ENCODE measurements at regions not wholly inside any gene's neighbourhood (a gene's known extent, or its start where the extent isn't known, plus 50 kb on each side); places are given as distances from the start of the nearest gene placed in this dataset.
"Not testable (repeated sequence)": the region's sequence is repeated elsewhere in the genome, so short reads cannot be mapped to it uniquely, and the experiment has no call there.

- Mint-ChIP-seq H3K27ac (no peak overlapping the region), H3K36me3 (no peaks in the 10 kb centered on the region), H3K9me3 (no peaks in the 10 kb centered on the region), H3K4me3 (no peak overlapping the region), H3K4me1 (peaks cover 6% of the 10 kb centered on the region), H3K27me3 (no peaks in the 10 kb centered on the region)
Measured at GRCh38 chr20:50354721-50355589, 155.2 kb upstream of the PTPN1 start.

- Mint-ChIP-seq H3K36me3 (no peaks in the 10 kb centered on the region), H3K27ac (no peak overlapping the region), H3K27me3 (no peaks in the 10 kb centered on the region), H3K4me3 (no peak overlapping the region), H3K9me3 (no peaks in the 10 kb centered on the region), H3K4me1 (peaks cover 6% of the 10 kb centered on the region)
Measured at GRCh38 chr20:50355590-50356524, 154.3 kb upstream of the PTPN1 start.

DNA sequence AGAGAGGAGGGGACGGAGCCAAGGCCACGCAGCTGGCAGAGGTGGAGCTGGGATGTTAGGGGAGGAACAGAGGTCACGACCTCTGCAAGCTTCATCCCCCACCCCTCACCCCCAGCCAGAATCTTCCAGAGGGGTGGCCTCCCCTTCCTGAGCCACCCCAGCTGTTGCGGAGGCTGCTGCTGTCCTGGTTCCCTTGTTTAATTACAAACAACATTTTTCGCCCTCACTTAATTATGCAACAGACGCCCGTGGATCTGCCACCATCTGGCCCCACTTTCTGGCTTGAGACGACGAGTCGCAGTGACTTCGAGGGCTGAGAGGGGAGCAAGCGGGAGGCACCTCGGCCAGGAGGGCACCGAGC lies 153.7 kb upstream of the PTPN1 start:
- Mint-ChIP-seq H3K4me1 (peaks cover 6% of the 10 kb centered on the region), H3K4me3 (no peak overlapping the region), H3K27me3 (no peaks in the 10 kb centered on the region), H3K27ac (no peak overlapping the region), H3K36me3 (no peaks in the 10 kb centered on the region), H3K9me3 (no peaks in the 10 kb centered on the region)

DNA sequence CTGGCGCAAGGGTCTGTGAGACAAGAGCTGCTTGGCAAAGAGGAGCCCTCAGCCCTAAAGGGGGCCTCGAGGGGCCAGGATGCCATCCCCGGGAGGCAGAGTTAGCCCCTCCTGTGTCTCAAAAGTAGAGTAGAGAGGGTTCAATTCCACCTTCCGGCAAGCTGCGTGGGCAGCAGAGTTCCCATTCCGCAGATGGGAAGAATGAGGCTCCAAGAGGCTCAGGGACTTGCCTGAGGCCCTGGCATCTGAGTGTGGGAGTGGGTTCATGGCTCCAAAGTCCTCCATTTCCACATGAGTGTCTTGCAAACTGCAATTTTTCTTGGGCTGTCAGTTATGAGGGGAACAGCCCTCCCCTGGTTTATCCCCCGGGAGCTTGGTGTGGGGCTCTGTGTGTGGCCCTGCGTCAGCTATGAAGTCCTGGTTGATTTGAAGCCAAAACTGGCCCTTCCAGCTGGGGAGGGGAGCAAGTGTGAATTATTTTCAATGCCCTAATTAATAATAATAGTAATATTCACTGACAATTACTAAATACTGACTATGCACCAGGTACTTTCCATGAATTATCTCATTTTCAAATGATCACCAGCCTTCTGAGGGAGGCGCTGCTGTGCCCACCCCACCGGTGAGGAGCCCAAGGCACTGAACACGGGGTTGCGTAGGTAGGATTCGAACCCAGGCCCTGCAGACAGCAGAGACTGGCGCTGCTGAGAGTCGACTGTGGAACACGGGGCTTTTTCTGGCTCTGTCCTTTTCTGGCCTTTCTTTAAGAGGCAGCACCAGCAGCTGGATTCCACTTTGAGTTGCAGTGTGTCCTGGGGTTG lies 153.0 kb upstream of the PTPN1 start:
- no peak overlapping the region for H3K4me3 Mint-ChIP-seq
- no peak overlapping the region for H3K27ac Mint-ChIP-seq
- no peaks in the 10 kb centered on the region for H3K27me3 Mint-ChIP-seq

GRCh38 chr20:50357783-50358161 lies 152.4 kb upstream of the PTPN1 start:
- Mint-ChIP-seq H3K4me1 (peaks cover 6% of the 10 kb centered on the region), H3K27me3 (no peaks in the 10 kb centered on the region), H3K36me3 (no peaks in the 10 kb centered on the region), H3K9me3 (no peaks in the 10 kb centered on the region), H3K4me3 (no peak overlapping the region), H3K27ac (peak overlapping the region; percentile 75)

More for the DNA sequence above, 153.0 kb upstream of the PTPN1 start:
- no peaks in the 10 kb centered on the region for H3K9me3 Mint-ChIP-seq
- H3K36me3 Mint-ChIP-seq = no peaks in the 10 kb centered on the region
- peaks cover 6% of the 10 kb centered on the region for H3K4me1 Mint-ChIP-seq

DNA sequence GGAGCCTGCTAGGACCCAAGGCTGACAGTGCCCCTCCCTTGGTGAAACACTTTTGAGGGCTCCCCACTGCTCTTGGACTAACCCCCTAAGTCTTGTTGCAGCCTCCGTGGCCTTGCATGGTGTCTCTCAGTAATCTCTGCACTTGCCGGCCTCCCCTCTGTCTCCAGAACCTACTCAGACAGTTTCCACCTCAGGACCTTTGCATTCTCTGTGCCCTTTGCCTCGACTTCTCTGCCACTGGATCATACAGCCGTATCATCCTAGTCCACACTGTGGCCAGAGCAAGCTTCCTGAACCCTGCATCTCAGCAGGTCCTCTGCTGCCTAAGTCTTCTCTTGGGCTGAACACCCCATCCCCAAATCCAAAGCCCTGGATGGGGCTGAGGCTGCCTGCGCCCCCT lies 152.0 kb upstream of the PTPN1 start:
- H3K36me3 Mint-ChIP-seq = no peaks in the 10 kb centered on the region
- H3K27ac Mint-ChIP-seq = no peak overlapping the region
- peaks cover 4% of the 10 kb centered on the region for H3K4me1 Mint-ChIP-seq
- no peaks in the 10 kb centered on the region for H3K27me3 Mint-ChIP-seq
- H3K9me3 Mint-ChIP-seq = no peaks in the 10 kb centered on the region
- H3K4me3 Mint-ChIP-seq = no peak overlapping the region

DNA sequence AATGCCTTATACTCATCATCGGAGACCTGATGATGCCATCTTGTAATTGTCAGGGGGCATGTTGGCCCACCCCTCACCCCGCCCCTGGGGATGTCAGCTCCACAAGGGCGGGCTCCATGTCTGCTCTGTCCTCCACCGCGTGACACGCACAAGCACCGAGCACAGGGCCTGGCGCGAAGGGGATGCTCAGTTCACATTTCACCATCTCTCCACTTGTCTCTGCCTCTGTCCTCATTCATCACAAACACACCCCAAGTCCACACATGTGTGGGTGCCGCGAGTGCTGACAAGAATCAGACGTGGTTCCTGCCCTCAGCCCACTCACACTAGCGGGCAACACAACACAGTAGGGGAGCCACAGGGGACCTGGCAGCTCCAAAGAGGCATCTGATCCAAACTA lies 151.2 kb upstream of the PTPN1 start:
- no peaks in the 10 kb centered on the region for H3K9me3 Mint-ChIP-seq

GRCh38 chr20:50359607-50360217 lies 150.5 kb upstream of the PTPN1 start:
- peak overlapping the region; percentile 6 for H3K27ac Mint-ChIP-seq
- no peak overlapping the region for H3K4me3 Mint-ChIP-seq
- H3K36me3 Mint-ChIP-seq = no peaks in the 10 kb centered on the region
- H3K9me3 Mint-ChIP-seq = no peaks in the 10 kb centered on the region
- H3K4me1 Mint-ChIP-seq = no peaks in the 10 kb centered on the region
- H3K27me3 Mint-ChIP-seq = no peaks in the 10 kb centered on the region

More for the DNA sequence above, 151.2 kb upstream of the PTPN1 start:
- H3K27ac Mint-ChIP-seq = no peak overlapping the region
- H3K4me3 Mint-ChIP-seq = no peak overlapping the region
- no peaks in the 10 kb centered on the region for H3K4me1 Mint-ChIP-seq
- H3K36me3 Mint-ChIP-seq = no peaks in the 10 kb centered on the region
- no peaks in the 10 kb centered on the region for H3K27me3 Mint-ChIP-seq

- H3K27me3 Mint-ChIP-seq = no peaks in the 10 kb centered on the region
- no peak overlapping the region for H3K27ac Mint-ChIP-seq
- no peaks in the 10 kb centered on the region for H3K36me3 Mint-ChIP-seq
- no peaks in the 10 kb centered on the region for H3K9me3 Mint-ChIP-seq
- no peak overlapping the region for H3K4me3 Mint-ChIP-seq
- H3K4me1 Mint-ChIP-seq = no peaks in the 10 kb centered on the region
Measured at GRCh38 chr20:50360218-50360672, 149.9 kb upstream of the PTPN1 start.

GRCh38 chr20:50360921-50361320 lies 149.3 kb upstream of the PTPN1 start:
- H3K4me1 Mint-ChIP-seq = no peaks in the 10 kb centered on the region
- no peaks in the 10 kb centered on the region for H3K36me3 Mint-ChIP-seq

GRCh38 chr20:50362177-50362576 lies 148.0 kb upstream of the PTPN1 start:
- not testable (repeated sequence) for H3K27me3 Mint-ChIP-seq, H3K36me3 Mint-ChIP-seq, H3K9me3 Mint-ChIP-seq, H3K4me3 Mint-ChIP-seq, H3K27ac Mint-ChIP-seq, H3K4me1 Mint-ChIP-seq

More at GRCh38 chr20:50360921-50361320, 149.3 kb upstream of the PTPN1 start:
- Mint-ChIP-seq H3K4me3 (no peak overlapping the region), H3K27me3 (no peaks in the 10 kb centered on the region), H3K9me3 (no peaks in the 10 kb centered on the region), H3K27ac (no peak overlapping the region)

- Mint-ChIP-seq H3K27me3 (no peaks in the 10 kb centered on the region), H3K4me3 (no peak overlapping the region), H3K9me3 (no peaks in the 10 kb centered on the region), H3K36me3 (no peaks in the 10 kb centered on the region), H3K4me1 (peaks cover 8% of the 10 kb centered on the region), H3K27ac (no peak overlapping the region)
Measured at GRCh38 chr20:50363027-50363426, 147.2 kb upstream of the PTPN1 start.

- Mint-ChIP-seq H3K36me3 (no peaks in the 10 kb centered on the region), H3K4me1 (peaks cover 12% of the 10 kb centered on the region)
Measured at GRCh38 chr20:50363479-50363878, 146.7 kb upstream of the PTPN1 start.

GRCh38 chr20:50364542-50364941 lies 145.6 kb upstream of the PTPN1 start:
- Mint-ChIP-seq H3K4me1 (peaks cover 12% of the 10 kb centered on the region), H3K9me3 (no peaks in the 10 kb centered on the region), H3K36me3 (no peaks in the 10 kb centered on the region), H3K4me3 (no peak overlapping the region), H3K27me3 (no peaks in the 10 kb centered on the region), H3K27ac (no peak overlapping the region)

More at GRCh38 chr20:50363479-50363878, 146.7 kb upstream of the PTPN1 start:
- no peaks in the 10 kb centered on the region for H3K9me3 Mint-ChIP-seq
- H3K27ac Mint-ChIP-seq = no peak overlapping the region
- H3K27me3 Mint-ChIP-seq = no peaks in the 10 kb centered on the region
- no peak overlapping the region for H3K4me3 Mint-ChIP-seq

Measured in activated naive CD4-positive, alpha-beta T cell treated with anti-CD3 and anti-CD28 coated beads, Interleukin-2, amount 50 U/mL, for 24 hours (primary cell).